Activated effector memory CD4-positive, alpha-beta T cell treated with anti-CD3 and anti-CD28 coated beads, Interleukin-2, amount 50 U/mL, for 16 hours (primary cell): ENCODE measurements at regions not wholly inside any gene's neighbourhood (a gene's known extent, or its start where the extent isn't known, plus 50 kb on each side); places are given as distances from the start of the nearest gene placed in this dataset.
"Not testable (repeated sequence)": the region's sequence is repeated elsewhere in the genome, so short reads cannot be mapped to it uniquely, and the experiment has no call there.

Experiments
- DNase-seq: peaks from one replicate; pipeline ENCODE4 v3.0.0-alpha.2; 2020

- DNase-seq: no peak
Measured at GRCh38 chr12:91264178-91264577, 81.6 kb upstream of the DCN start.

GRCh38 chr12:91261820-91262676 lies 79.4 kb upstream of the DCN start:
- no peak for DNase-seq

GRCh38 chr12:91256411-91256810 lies 73.8 kb upstream of the DCN start:
- no peak for DNase-seq

GRCh38 chr12:91252341-91252740 lies 69.7 kb upstream of the DCN start:
- DNase-seq: no peak

- no peak for DNase-seq
Measured at GRCh38 chr12:91250273-91250665, 67.7 kb upstream of the DCN start.

- DNase-seq: no peak
Measured at GRCh38 chr12:91249518-91250272, 67.1 kb upstream of the DCN start.

- DNase-seq: no peak
Measured at GRCh38 chr12:91249054-91249453, 66.4 kb upstream of the DCN start.

- DNase-seq: not testable (repeated sequence)
Measured at GRCh38 chr12:91243177-91243576, 60.6 kb upstream of the DCN start.

GRCh38 chr12:91241756-91242155 lies 59.1 kb upstream of the DCN start:
- DNase-seq: no peak

GRCh38 chr12:91240386-91241095 lies 57.9 kb upstream of the DCN start:
- no peak for DNase-seq

- no peak for DNase-seq
Measured at GRCh38 chr12:91239481-91239880, 56.9 kb upstream of the DCN start.
